A549 (cell line): ENCODE measurements at regions not wholly inside any gene's neighbourhood (a gene's known extent, or its start where the extent isn't known, plus 50 kb on each side); places are given as distances from the start of the nearest gene placed in this dataset.

Experiments
- EP300 ChIP-seq, 2 experiments: fragments of >200 bp; sonication (Bioruptor Twin); formaldehyde crosslinking; IDR thresholded peaks; 2 replicates in 1 of 2; 3 replicates in 1 of 2; pipeline ENCODE4 v1.6.1; 2016 to 2017
- TF ChIP-seq, protein P1 (sequence below): fragments of >200 bp; sonication (Bioruptor Twin); formaldehyde crosslinking; IDR thresholded peaks from 3 replicates; pipeline ENCODE4 v1.5.1; 2016

DNA sequence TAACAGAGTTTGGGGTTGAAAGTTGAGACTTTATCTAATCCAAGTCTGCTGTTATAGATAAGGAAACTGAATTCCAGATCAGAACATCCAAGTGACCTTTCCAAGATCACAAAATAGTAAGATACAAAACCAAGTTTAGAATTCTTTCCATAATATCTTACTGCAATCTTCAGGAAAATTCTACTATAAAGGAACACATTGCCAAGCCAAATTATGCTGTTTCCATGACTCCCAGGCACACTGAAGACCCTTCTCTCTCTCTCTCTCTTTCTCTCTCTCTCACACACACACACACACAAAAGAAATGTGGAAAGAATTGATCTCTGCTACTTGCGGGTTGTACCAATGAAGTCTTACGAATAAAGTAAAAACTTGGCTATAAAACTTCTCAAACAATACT is 398.4 kb downstream of the METTL4 start:
- TF ChIP-seq EP300 (IDR thresholded peaks at IDR 0.05): no peak
- TF ChIP-seq, protein P1, sequence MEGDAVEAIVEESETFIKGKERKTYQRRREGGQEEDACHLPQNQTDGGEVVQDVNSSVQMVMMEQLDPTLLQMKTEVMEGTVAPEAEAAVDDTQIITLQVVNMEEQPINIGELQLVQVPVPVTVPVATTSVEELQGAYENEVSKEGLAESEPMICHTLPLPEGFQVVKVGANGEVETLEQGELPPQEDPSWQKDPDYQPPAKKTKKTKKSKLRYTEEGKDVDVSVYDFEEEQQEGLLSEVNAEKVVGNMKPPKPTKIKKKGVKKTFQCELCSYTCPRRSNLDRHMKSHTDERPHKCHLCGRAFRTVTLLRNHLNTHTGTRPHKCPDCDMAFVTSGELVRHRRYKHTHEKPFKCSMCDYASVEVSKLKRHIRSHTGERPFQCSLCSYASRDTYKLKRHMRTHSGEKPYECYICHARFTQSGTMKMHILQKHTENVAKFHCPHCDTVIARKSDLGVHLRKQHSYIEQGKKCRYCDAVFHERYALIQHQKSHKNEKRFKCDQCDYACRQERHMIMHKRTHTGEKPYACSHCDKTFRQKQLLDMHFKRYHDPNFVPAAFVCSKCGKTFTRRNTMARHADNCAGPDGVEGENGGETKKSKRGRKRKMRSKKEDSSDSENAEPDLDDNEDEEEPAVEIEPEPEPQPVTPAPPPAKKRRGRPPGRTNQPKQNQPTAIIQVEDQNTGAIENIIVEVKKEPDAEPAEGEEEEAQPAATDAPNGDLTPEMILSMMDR: no peak
